Left renal pelvis (tissue), 4 donors: ENCODE measurements at regions not wholly inside any gene's neighbourhood (a gene's known extent, or its start where the extent isn't known, plus 50 kb on each side); places are given as distances from the start of the nearest gene placed in this dataset.

Experiments used
- DNase-seq, 4 donors: peaks; one replicate each; pipeline ENCODE4 v3.0.0-alpha.2; 2013; ENCODE audit warnings: low read depth in 4 of 4, low spot score in 3 of 4

DNA sequence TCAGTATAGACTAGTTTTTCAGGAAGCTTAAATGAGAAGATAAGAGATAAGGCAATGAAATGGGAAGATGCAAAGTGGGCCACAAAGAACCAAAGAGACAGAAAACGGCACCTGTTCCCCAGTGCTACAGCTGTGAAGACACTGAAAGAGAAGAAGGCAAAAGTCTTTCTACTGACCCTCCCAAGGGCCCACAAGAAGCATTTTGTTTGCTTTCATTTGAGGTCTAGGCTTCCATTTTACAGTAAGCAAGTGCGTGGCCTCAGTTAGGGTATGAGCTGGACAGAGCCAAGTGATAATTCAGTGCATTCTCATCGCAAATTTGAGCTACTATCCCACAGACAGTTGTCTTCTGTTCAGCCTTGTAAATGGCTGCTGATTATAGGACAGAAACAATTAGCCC lies 53.4 kb upstream of the STK17B start:
- DNase-seq = no peak

- DNase-seq = no peak
Measured at GRCh38 chr2:196225213-196225612, 53.8 kb upstream of the STK17B start.

DNA sequence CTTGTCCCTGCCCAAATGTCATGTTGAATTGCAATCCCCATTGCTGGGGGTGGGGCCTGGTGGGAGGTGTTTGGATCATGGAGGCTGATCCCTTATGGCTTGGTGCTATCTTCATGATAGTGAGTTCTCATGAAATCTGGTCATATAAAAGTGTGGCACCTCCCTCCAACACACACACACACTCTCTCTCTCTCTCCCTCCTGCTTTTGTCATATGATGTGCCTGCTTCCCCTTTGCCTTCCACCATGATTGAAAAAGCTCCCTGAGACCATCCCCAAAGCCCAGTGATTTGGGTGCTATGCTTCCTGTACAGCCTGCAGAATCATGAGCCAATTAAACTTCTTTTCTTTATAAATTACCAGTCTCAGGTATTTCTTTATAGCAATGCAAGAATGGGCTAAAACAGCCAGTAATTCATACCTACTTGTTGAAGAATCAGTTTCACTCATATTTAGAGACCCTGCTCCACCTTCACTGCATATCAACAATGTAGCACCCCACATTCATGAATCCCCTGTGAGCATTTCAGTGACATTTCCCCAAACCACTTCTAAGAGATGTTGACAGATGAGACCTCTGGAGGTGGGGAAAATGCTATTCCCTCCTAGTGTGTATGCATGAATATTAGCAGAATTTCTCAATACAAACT lies 54.8 kb upstream of the STK17B start:
- DNase-seq = no peak

DNA sequence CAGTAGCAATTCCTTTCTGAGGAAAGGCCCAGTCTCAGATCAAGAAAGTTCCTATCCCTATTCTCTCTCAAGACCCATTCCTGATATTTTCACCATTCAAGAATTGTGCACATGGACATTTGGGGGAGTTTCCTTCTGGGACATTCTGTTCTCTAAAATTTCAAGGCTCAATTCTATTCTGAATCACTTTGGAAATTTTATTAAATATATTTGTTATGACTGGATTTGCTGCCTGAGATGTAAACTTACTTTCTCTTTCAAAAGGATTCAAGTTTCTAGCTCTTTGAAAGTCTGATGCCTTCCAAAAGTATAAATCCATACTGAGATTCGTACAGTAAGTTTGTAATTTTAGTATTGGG lies 55.3 kb upstream of the STK17B start:
- DNase-seq = no peak

DNA sequence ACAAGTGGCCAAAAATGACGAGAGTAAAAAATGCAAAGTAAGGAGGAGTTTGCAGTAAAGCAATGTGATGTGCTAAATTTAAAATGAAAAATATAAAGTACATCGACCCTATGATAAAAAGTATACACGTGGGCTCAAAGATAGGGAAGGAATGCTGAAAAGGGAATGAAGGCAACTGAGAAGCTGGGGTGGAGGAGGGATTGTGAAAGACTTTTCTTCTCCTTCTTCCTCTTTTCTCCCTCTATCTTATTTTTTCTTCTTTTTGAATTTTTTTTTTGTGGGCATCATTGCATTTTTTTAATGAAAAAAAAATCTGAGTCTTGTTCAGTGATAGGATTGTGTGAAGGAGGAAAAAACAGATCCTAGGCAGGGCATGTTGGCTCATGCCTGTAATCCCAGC lies 57.6 kb upstream of the STK17B start:
- no peak for DNase-seq

DNA sequence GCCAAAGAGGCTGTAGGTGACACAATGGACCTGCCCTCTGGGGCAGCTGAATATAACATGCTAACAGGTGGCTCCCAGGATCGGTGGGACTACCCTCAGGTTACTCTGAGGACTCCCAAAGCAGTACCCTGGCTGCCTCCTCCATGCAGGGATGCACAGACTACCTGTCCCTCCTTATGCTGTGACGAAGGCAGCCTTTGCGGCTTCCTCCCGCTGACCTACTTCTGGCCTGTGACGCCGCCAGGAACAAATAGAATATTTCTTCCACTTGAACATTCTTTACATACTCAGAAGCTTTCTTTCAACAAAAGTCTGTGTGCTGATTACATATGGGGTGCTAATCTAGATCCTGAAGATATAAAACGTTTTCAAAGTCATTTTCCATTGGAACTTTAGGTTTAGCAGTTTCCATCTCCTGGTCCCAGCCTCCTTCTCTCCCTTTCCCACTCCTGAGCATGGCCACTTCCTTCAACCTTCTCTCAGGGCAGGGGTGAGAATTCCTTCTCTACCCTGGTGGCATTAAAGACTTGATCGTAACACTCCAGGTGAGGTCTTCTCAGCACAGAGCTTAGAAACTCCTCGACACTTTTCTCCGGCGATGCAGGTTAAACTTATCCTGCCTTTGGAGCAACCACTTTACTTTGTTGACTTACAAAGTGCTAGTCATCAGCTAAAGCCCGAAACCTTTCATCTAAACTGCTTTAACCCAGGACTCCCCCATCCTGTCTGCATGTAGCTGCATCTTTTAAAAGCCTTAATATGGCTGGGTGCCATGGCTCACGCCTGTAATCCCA lies 58.9 kb upstream of the STK17B start:
- DNase-seq = no peak

DNA sequence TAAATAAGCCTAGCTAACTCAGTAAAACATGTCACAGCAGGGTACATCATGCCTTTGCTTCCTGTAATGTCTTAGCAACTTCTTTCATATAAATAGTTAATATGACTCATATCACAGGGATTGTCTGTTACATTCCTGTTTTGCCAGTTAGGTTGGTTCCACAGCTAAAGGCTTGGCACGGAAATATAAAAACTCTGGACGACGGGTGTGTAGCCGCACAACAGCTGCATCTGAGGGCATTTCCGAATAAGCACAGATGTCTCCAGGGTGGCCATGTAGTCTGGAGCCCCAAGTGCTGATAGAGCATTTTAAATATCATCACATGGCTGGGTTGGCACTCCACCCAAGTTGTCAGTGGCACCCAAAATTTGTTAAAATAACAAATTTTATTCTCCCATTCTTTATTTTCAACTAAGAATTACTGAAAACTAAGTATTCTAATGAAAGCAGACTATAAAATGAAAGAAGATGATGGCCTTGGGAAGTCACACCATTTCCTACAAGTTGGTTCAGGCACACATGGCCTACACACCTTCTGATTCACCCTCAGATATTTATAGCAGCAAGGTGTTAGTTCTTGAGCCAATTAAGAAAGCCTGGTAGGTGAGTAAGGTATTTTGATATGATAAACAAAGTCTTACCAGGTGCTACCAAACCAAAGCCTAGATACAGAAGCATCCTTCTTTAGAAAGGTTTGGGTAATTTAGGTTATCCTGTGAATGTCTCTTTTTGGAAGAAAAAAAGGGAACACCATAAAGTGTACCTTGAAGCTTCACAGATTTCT lies 61.8 kb upstream of the STK17B start:
- peak in 1 of 4 donors; percentile 14 for DNase-seq

GRCh38 chr2:196233805-196234475 lies 62.6 kb upstream of the STK17B start:
- no peak for DNase-seq

DNA sequence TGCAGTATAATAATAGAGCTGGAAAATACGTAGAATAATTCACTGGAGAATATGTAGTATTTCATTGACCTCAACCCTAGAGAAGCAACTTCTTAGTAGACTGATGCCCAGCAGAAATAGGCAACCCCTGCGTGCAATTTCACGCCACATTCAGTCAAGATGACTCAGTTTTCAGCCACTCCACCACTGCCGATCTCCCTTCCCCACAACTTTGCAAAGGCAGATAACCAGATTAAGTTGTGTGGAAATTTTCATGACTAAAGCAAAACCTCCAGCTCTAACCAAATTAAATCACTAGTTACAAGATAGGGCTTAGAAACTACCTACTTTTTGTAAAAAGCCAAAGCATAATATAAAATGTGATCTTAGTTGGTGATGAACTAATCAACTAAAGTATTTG lies 63.3 kb upstream of the STK17B start:
- DNase-seq = no peak

- no peak for DNase-seq
Measured at GRCh38 chr2:196238836-196239380, 67.5 kb upstream of the STK17B start.

- no peak for DNase-seq
Measured at GRCh38 chr2:196239622-196240587, 68.5 kb upstream of the STK17B start.

DNA sequence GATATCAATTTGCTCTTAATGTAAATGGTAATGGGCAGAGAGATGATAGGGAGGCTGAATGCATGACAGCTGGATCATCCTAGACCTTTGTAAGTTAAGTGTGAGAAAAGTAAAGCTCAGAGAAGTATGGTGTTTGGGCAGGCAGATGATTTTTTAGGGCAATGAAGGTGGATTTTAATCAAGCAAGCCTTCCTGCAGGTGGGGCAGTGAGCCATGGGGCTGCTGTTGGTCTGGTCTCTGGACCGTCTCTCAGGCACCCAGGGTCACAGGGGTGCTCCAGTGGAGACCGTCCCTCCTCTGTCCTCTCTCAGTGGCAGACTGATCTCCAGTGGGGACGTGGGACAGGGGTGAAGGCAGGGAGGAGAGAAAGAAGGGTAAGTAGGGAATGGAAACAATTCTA lies 69.8 kb upstream of the STK17B start:
- no peak for DNase-seq

DNA sequence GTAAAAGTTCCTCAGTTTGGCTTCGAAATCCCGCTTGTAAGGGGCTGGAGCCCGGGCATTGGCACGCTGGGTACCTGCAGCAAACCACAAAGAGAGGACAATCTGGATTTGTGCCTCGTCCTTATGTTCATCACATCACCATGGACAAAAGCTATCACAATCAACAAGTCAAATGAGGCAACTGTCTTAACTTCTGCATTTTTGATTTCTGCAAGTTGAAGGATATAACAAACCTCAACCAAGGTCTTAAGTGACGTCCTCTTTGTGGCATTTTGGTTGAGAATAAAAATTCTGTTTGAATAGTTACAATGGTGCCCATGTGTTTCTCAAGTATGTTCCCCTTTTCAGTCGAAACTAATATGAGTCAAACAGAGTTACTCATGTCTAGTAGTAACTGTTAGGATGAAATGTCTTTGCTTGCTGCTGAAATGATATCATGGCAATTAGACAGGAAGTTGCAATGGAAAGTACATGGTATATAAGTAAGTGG lies 70.8 kb upstream of the STK17B start:
- no peak for DNase-seq

GRCh38 chr2:196244516-196244915 lies 73.1 kb upstream of the STK17B start:
- no peak for DNase-seq

- no peak for DNase-seq
Measured at GRCh38 chr2:196244966-196245365, 73.6 kb upstream of the STK17B start.

- no peak for DNase-seq
Measured at GRCh38 chr2:196245378-196246140, 74.2 kb upstream of the STK17B start.

DNA sequence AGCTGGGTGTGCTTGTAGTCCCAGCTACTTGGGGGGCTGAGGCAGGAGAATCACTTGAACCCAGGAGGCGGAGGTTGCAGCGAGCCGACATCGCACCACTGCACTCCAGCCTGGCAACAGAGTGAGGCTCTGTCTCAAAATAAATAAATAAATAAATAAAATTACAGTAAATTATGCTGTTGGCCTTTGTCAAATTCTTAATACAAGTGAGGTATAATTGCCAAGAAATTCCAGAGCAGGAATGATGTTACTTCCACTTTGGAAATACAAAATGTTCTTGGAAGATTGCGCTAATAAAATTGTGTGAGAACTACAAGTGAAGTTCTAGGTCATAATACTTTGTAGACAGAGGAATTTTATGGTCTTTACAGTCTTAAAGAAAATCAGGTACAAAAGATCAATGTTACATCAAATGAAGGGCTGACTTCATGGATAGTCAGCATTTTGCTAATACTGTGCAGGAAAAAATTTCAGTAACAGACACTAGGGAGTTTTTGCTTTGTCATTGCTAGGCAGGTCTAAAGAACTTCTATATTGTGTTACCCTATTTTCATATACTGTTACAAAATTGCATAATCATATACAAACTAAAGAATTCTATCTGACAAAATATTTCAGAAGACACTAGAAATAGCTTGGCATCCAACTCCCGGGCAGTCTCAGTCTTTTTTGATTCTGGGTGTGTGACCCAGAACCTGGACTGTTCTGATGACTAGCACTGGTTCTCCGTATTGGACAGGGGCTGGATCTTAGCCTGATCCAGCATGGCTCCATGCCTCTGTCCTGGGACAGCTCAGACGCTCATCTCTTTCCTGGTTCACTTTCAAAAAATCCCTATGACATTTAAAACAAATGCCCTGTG lies 76.0 kb upstream of the STK17B start:
- no peak for DNase-seq

GRCh38 chr2:196247976-196248280 lies 76.5 kb upstream of the STK17B start:
- DNase-seq = no peak
